BE2C (cell line): ENCODE measurements at regions not wholly inside any gene's neighbourhood (a gene's known extent, or its start where the extent isn't known, plus 50 kb on each side); places are given as distances from the start of the nearest gene placed in this dataset.

ENCODE experiments used
- DNase-seq: peaks from one replicate; pipeline ENCODE4 v3.0.0-alpha.2; 2020
- H3K27me3 ChIP-seq: fragments of 250-450 bp; sonication (Bioruptor Pico); 2 replicates; pipeline ENCODE4 v1.5.1; 2020; ENCODE audit warnings: mild to moderate bottlenecking
- H3K36me3 ChIP-seq: fragments of 250-450 bp; sonication (Bioruptor Pico); 2 replicates; pipeline ENCODE4 v1.5.1; 2020; ENCODE audit warnings: mild to moderate bottlenecking
- H3K4me1 ChIP-seq: fragments of 250-450 bp; sonication (Bioruptor Pico); 2 replicates; pipeline ENCODE4 v1.5.1; 2020
- H3K4me3 ChIP-seq: 2 replicates; pipeline ENCODE4 v1.5.1; 2011; ENCODE audit warnings: low read depth, low read length
- H3K9me3 ChIP-seq: fragments of 250-450 bp; sonication (Bioruptor Pico); 2 replicates; pipeline ENCODE4 v1.5.1; 2020
- TF ChIP-seq, protein P1 (sequence below): IDR thresholded peaks from 2 replicates; pipeline ENCODE4 v1.5.1; 2012; ENCODE audit warnings: mild to moderate bottlenecking, low read depth, low read length

DNA sequence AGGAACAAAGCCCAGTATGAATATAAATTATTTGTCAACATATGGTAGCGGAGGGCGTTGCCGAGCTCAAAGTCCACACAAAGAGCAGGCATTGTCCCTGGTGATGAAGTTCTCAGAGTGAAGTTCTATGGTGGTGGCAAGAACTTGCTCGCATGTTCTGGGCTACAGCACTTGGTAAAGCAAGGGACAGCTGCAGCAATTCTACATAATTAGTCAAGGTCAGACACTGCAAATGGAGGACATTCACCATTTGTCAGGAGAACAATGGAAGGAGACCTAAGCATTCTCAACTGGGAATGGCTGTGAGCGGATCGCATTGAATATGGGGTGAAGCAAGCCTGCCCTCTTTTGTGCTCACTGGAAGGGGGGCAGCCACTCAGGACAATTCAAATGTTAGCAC is 503.8 kb upstream of the ADAMTS16 start:
- no peaks in the 10 kb centered on the region for H3K4me1 ChIP-seq
- TF ChIP-seq, protein P1, sequence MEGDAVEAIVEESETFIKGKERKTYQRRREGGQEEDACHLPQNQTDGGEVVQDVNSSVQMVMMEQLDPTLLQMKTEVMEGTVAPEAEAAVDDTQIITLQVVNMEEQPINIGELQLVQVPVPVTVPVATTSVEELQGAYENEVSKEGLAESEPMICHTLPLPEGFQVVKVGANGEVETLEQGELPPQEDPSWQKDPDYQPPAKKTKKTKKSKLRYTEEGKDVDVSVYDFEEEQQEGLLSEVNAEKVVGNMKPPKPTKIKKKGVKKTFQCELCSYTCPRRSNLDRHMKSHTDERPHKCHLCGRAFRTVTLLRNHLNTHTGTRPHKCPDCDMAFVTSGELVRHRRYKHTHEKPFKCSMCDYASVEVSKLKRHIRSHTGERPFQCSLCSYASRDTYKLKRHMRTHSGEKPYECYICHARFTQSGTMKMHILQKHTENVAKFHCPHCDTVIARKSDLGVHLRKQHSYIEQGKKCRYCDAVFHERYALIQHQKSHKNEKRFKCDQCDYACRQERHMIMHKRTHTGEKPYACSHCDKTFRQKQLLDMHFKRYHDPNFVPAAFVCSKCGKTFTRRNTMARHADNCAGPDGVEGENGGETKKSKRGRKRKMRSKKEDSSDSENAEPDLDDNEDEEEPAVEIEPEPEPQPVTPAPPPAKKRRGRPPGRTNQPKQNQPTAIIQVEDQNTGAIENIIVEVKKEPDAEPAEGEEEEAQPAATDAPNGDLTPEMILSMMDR, result no peak
- H3K9me3 ChIP-seq, result no peaks in the 10 kb centered on the region; the same call in 1 of the 2 replicates

DNA sequence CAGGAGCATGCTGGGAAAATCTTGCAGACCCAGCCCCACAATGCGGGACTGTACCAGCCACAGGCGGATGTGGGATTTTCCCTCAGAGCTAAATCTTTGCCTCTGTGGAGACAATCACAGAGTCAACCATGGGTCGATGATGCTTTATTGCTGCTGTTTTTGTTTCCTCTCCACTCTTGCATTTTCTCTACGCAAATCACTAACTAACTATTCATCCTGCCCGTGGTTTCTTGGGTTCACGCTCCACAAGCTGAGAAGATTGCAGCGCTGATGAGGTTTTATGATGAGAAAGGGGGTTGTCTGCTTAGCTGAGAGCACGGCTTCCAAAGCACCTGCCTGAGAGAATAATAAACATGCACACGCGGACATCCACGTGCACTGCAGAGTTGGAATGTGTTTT is 500.2 kb upstream of the ADAMTS16 start:
- TF ChIP-seq, protein P1, result no peak
- DNase-seq, result no peak
- no peak overlapping the region for H3K4me3 ChIP-seq
- no peaks in the 10 kb centered on the region for H3K36me3 ChIP-seq
- no peaks in the 10 kb centered on the region for H3K27me3 ChIP-seq
- H3K9me3 ChIP-seq, result no peaks in the 10 kb centered on the region; the same call in 1 of the 2 replicates
- no peaks in the 10 kb centered on the region for H3K4me1 ChIP-seq

More for the DNA sequence above, 503.8 kb upstream of the ADAMTS16 start:
- no peaks in the 10 kb centered on the region for H3K36me3 ChIP-seq
- no peak overlapping the region for H3K4me3 ChIP-seq
- DNase-seq, result no peak
- no peaks in the 10 kb centered on the region for H3K27me3 ChIP-seq

DNA sequence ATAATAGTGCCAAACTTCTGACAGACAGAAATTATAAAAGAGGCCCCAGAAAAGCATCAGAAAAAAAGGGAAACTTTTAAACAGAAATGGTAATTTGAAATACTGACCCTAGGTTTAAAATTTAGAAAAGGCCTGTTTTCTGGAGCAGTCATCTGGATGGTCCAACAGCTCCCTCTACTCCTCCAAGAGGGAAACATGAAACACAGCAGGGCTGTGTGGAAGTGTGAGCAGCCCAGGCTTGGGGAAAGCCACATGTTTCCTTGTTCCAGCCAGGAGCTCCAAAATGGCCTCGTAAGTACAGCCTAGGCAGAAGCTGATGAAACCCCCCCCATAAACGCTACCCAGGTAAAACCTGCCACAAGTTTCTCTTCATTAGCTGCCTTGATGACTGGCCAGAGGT is 499.3 kb upstream of the ADAMTS16 start:
- H3K9me3 ChIP-seq, result no peaks in the 10 kb centered on the region; the same call in 1 of the 2 replicates
- H3K27me3 ChIP-seq, result no peaks in the 10 kb centered on the region
- no peaks in the 10 kb centered on the region for H3K36me3 ChIP-seq
- no peak for DNase-seq
- no peaks in the 10 kb centered on the region for H3K4me1 ChIP-seq
- H3K4me3 ChIP-seq, result no peak overlapping the region
- TF ChIP-seq, protein P1, result no peak

DNA sequence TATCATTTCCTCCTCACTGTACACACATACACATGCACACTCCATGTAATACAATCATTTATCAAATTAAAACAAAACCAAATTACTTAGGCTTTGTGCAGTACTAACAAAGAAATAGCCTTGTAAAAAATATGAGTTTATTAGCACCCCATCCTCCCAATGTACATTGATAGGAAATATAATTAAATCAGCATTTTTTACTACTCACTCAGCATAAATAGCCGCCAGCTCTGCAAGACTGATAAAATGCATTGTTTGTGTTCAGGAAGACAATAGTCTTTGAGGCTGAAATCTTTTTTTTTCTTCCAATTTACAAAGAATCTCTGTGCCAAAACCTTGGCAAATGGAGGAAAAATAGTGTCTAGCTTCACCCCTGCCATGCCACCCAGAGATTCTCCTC is 497.6 kb upstream of the ADAMTS16 start:
- Histone ChIP-seq H3K9me3 (no peaks in the 10 kb centered on the region; the same call in 1 of the 2 replicates), H3K4me1 (no peaks in the 10 kb centered on the region), H3K27me3 (no peaks in the 10 kb centered on the region), H3K36me3 (no peaks in the 10 kb centered on the region), H3K4me3 (no peak overlapping the region)
- TF ChIP-seq, protein P1, result no peak
- DNase-seq, result no peak

DNA sequence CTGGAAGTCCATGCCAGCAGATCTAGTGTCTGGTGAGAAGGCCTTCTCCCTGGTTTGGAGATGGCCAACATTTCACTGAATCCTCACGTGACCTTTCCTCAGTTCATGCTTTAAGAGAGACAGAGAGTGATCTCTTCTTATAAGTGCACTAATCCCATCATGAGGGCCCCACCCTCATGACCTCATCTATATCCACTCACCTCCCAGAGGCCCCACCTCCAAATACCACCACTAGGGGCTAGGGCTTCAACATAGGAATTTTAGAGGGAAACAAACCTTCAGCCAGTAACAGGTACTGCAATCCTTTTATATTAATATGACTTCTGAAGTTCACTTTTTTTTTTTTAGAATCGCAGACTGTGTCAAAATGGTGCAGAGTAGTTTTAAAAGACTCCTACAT is 496.9 kb upstream of the ADAMTS16 start:
- TF ChIP-seq, protein P1, result no peak
- Histone ChIP-seq H3K36me3 (no peaks in the 10 kb centered on the region), H3K4me3 (no peak overlapping the region), H3K9me3 (no peaks in the 10 kb centered on the region; the same call in 1 of the 2 replicates), H3K4me1 (no peaks in the 10 kb centered on the region), H3K27me3 (no peaks in the 10 kb centered on the region)
- no peak for DNase-seq

DNA sequence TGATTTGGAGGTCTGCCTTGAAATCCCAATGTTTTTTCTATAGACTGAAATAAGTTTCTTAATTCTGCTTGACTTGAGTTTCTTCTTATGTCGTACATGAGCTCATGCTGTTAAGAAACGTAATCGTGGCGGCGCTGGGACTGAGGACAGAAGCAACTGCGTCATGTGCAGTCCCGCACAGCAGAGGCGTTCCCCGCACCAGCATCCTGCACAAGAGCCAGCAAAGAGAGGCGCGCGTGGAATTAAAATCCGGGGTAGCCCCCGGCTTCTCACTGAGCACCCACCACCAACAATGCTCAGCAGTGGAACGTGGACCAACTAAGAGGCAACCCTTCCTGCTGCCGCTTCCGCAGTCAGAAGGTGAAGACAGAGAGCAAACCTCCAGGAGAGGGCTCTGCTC is 496.2 kb upstream of the ADAMTS16 start:
- Histone ChIP-seq H3K36me3 (no peaks in the 10 kb centered on the region), H3K27me3 (no peaks in the 10 kb centered on the region), H3K4me3 (no peak overlapping the region), H3K4me1 (no peaks in the 10 kb centered on the region), H3K9me3 (no peaks in the 10 kb centered on the region; the same call in 1 of the 2 replicates)
- TF ChIP-seq, protein P1, result no peak
- DNase-seq, result no peak
